Liver (tissue), 3 donors: ENCODE measurements at regions not wholly inside any gene's neighbourhood (a gene's known extent, or its start where the extent isn't known, plus 50 kb on each side); places are given as distances from the start of the nearest gene placed in this dataset.

Source experiments
- HNF4A ChIP-seq, 2 donors: conservative IDR thresholded peaks; 2 replicates each; pipeline ENCODE4 v1.6.1; 2016; ENCODE audit warnings: antibody characterized with exemption in 2 of 2, mild to moderate bottlenecking in 2 of 2
- NR2F2 ChIP-seq: IDR thresholded peaks from 2 replicates; pipeline ENCODE4 v1.6.1; 2016; ENCODE audit warnings: antibody characterized with exemption
- RAD21 ChIP-seq, 2 donors: IDR thresholded peaks; 2 replicates each; pipeline ENCODE4 v1.6.1; 2016; ENCODE audit warnings: antibody characterized with exemption in 2 of 2, mild to moderate bottlenecking in 2 of 2
- YY1 ChIP-seq: IDR thresholded peaks from 2 replicates; pipeline ENCODE4 v1.6.1; 2016; ENCODE audit warnings: antibody characterized with exemption, mild to moderate bottlenecking
- TF ChIP-seq, protein P1 (sequence below): IDR thresholded peaks from 2 replicates; pipeline ENCODE4 v1.6.1; 2016; ENCODE audit warnings: antibody characterized with exemption
- TF ChIP-seq, protein P2 (sequence below): IDR thresholded peaks from 2 replicates; pipeline ENCODE4 v1.6.1; 2016; ENCODE audit warnings: antibody characterized with exemption, mild to moderate bottlenecking
- TF ChIP-seq, protein P3 (sequence below): fragments of 150-350 bp; IDR thresholded peaks from 2 replicates; pipeline ENCODE4 v1.5.1; 2017; ENCODE audit warnings: improper control_type of control experiment, low read depth, low read length; ENCODE audit not compliant: missing input control
- donor health status: healthy.
- donor health status: healthy.

DNA sequence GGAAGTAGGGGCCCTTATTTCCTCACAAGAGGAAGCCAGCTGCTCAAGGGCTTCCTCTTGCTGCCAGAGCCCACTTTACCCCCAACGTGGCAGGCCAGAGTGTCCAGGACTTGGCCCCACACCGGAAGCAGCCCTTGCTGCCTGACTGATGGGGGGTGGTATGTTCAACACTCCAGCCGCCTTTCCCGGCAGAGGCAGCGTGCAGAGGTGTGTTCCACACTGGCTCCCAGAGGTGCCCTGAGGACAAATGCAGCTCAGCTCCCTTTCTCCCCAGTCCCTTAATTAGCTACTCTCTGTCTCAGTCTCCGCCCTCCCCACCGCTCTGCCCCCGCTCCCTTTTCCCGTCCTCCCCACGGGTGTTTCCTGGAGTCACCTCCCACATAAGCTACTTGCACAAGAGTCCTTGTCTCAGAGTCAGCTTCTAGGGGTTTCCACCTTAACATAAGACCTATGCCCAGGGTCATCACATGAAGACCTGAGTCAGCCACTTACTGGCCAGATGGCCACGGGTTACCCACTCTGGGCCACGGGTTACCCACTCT lies 61.7 kb upstream of the SHLD1 start:
- TF ChIP-seq, protein P1, sequence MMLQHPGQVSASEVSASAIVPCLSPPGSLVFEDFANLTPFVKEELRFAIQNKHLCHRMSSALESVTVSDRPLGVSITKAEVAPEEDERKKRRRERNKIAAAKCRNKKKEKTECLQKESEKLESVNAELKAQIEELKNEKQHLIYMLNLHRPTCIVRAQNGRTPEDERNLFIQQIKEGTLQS, result no peak
- peak; percentile 18 for TF ChIP-seq NR2F2
- TF ChIP-seq, protein P2, sequence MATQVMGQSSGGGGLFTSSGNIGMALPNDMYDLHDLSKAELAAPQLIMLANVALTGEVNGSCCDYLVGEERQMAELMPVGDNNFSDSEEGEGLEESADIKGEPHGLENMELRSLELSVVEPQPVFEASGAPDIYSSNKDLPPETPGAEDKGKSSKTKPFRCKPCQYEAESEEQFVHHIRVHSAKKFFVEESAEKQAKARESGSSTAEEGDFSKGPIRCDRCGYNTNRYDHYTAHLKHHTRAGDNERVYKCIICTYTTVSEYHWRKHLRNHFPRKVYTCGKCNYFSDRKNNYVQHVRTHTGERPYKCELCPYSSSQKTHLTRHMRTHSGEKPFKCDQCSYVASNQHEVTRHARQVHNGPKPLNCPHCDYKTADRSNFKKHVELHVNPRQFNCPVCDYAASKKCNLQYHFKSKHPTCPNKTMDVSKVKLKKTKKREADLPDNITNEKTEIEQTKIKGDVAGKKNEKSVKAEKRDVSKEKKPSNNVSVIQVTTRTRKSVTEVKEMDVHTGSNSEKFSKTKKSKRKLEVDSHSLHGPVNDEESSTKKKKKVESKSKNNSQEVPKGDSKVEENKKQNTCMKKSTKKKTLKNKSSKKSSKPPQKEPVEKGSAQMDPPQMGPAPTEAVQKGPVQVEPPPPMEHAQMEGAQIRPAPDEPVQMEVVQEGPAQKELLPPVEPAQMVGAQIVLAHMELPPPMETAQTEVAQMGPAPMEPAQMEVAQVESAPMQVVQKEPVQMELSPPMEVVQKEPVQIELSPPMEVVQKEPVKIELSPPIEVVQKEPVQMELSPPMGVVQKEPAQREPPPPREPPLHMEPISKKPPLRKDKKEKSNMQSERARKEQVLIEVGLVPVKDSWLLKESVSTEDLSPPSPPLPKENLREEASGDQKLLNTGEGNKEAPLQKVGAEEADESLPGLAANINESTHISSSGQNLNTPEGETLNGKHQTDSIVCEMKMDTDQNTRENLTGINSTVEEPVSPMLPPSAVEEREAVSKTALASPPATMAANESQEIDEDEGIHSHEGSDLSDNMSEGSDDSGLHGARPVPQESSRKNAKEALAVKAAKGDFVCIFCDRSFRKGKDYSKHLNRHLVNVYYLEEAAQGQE, result no peak
- no peak for TF ChIP-seq RAD21 (IDR thresholded peaks at IDR 0.05)
- TF ChIP-seq, protein P3, sequence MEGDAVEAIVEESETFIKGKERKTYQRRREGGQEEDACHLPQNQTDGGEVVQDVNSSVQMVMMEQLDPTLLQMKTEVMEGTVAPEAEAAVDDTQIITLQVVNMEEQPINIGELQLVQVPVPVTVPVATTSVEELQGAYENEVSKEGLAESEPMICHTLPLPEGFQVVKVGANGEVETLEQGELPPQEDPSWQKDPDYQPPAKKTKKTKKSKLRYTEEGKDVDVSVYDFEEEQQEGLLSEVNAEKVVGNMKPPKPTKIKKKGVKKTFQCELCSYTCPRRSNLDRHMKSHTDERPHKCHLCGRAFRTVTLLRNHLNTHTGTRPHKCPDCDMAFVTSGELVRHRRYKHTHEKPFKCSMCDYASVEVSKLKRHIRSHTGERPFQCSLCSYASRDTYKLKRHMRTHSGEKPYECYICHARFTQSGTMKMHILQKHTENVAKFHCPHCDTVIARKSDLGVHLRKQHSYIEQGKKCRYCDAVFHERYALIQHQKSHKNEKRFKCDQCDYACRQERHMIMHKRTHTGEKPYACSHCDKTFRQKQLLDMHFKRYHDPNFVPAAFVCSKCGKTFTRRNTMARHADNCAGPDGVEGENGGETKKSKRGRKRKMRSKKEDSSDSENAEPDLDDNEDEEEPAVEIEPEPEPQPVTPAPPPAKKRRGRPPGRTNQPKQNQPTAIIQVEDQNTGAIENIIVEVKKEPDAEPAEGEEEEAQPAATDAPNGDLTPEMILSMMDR, result no peak
- no peak for TF ChIP-seq HNF4A (conservative IDR thresholded peaks at IDR 0.05)
- no peak for TF ChIP-seq YY1
